A549 (cell line): ENCODE measurements at regions not wholly inside any gene's neighbourhood (a gene's known extent, or its start where the extent isn't known, plus 50 kb on each side); places are given as distances from the start of the nearest gene placed in this dataset.

Experiments used
- ATAC-seq, 2 experiments: fragments of 200-7000 bp in 1 of 2; fragments of >200 bp in 1 of 2; cut with Nextera tagmentation in 1 of 2; cut with Tn5 transposase in 1 of 2; 3 replicates each; pipeline versions ENCODE4 v1.8.0 to v1.9.1; 2018 to 2020; ENCODE audit warnings: mild to moderate bottlenecking in 1 of 2, moderate library complexity in 1 of 2
- CTCF ChIA-PET: fragments of 300-600 bp; sonication (Branson Sonifier 250); formaldehyde crosslinking; extraction: SDS; loops from one replicate; lab custom pipeline; 2021; ENCODE audit warnings: antibody characterized with exemption, inconsistent platforms; lab: Yijun Ruan, JAX
- POLR2A ChIA-PET: fragments of 350-600 bp; formaldehyde crosslinking; extraction: SDS; loops from one replicate; lab custom pipeline; 2021; ENCODE audit warnings: antibody characterized with exemption, inconsistent platforms; lab: Yijun Ruan, JAX
- DNase-seq, 2 experiments: peaks; one replicate each; pipeline versions ENCODE4 v3.0.0 to v3.0.0-alpha.2; 2011 to 2016; ENCODE audit warnings: low read depth in 1 of 2, low spot score in 1 of 2
- FAIRE-seq: peaks from 2 replicates; lab custom pipeline; 2011; peaks lifted over from hg19 to GRCh38; lab: Jason Lieb, UNC
- H3K27ac ChIP-seq, 2 experiments: fragments of >200 bp; sonication (Bioruptor Twin); formaldehyde crosslinking; 3 replicates each; pipeline ENCODE4 v1.5.1; 2016 to 2017
- H3K4me1 ChIP-seq: fragments of >200 bp; sonication (Bioruptor Twin); formaldehyde crosslinking; 3 replicates; pipeline ENCODE4 v1.6.1; 2016
- H3K4me2 ChIP-seq: fragments of >200 bp; sonication (Bioruptor Twin); formaldehyde crosslinking; 3 replicates; pipeline ENCODE4 v1.6.1; 2016
- H3K4me3 ChIP-seq: fragments of >200 bp; sonication (Bioruptor Twin); formaldehyde crosslinking; 3 replicates; pipeline ENCODE4 v1.5.1; 2016
- H3K9me3 ChIP-seq: fragments of >200 bp; sonication (Bioruptor Twin); formaldehyde crosslinking; 3 replicates; pipeline ENCODE4 v1.6.1; 2016
- BHLHE40 ChIP-seq: IDR thresholded peaks from 2 replicates; pipeline ENCODE4 v1.6.1; 2012; ENCODE audit warnings: low read depth, low read length, inconsistent platforms
- CBX8 ChIP-seq: fragments of 200-600 bp; sonication (generic); IDR thresholded peaks from 2 replicates; pipeline ENCODE4 v1.6.1; 2016
- CHD4 ChIP-seq: fragments of 200-600 bp; sonication (generic); IDR thresholded peaks from 2 replicates; pipeline ENCODE4 v1.6.1; 2016; ENCODE audit warnings: antibody characterized with exemption, mild to moderate bottlenecking, borderline replicate concordance
- FOSB ChIP-seq: fragments of 250-450 bp; sonication (Bioruptor Pico); IDR thresholded peaks from 2 replicates; pipeline ENCODE4 v1.5.0; 2020; ENCODE audit warnings: mild to moderate bottlenecking, moderate library complexity
- FOSL2 ChIP-seq, 2 experiments: fragments of 450-650 bp in 1 of 2; fragments of >200 bp in 1 of 2; sonication (Bioruptor Twin) in 1 of 2; formaldehyde crosslinking; IDR thresholded peaks; 2 replicates each; pipeline versions ENCODE4 v1.5.0 to v1.6.1; 2016 to 2020; ENCODE audit warnings: mild to moderate bottlenecking in 1 of 2, moderate library complexity in 1 of 2
- HEYL ChIP-seq: fragments of 250-450 bp; sonication (Bioruptor Pico); IDR thresholded peaks from 2 replicates; pipeline ENCODE4 v1.8.0; 2021; ENCODE audit warnings: mild to moderate bottlenecking, moderate library complexity
- HOXA7 ChIP-seq: fragments of 250-450 bp; sonication (Bioruptor Pico); IDR thresholded peaks from 2 replicates; pipeline ENCODE4 v1.5.0; 2020; ENCODE audit warnings: mild to moderate bottlenecking, moderate library complexity
- JUNB ChIP-seq: fragments of >200 bp; sonication (Bioruptor Twin); formaldehyde crosslinking; IDR thresholded peaks from 2 replicates; pipeline ENCODE4 v1.6.1; 2016
- KDM1A ChIP-seq: fragments of 200-600 bp; sonication (generic); IDR thresholded peaks from 2 replicates; pipeline ENCODE4 v1.6.1; 2016; ENCODE audit warnings: low read depth, mild to moderate bottlenecking
- MAFK ChIP-seq: fragments of 450-650 bp; IDR thresholded peaks from 2 replicates; pipeline ENCODE4 v1.6.1; 2014; ENCODE audit not compliant: partially characterized antibody
- POLR2A ChIP-seq: IDR thresholded peaks from 2 replicates; pipeline ENCODE4 v1.6.1; 2012; ENCODE audit warnings: mild to moderate bottlenecking, low read length
- RFX5 ChIP-seq: fragments of 450-650 bp; IDR thresholded peaks from 2 replicates; pipeline ENCODE4 v1.7.1; 2014; ENCODE audit warnings: antibody characterized with exemption, mild to moderate bottlenecking, moderate library complexity
- RNF2 ChIP-seq: fragments of 200-600 bp; sonication (generic); IDR thresholded peaks from 2 replicates; pipeline ENCODE4 v1.6.1; 2016; ENCODE audit warnings: low read depth, mild to moderate bottlenecking, antibody characterized with exemption, moderate library complexity, borderline replicate concordance
- TP53 ChIP-seq: fragments of 250-450 bp; sonication (Bioruptor Pico); IDR thresholded peaks from 2 replicates; pipeline ENCODE4 v1.5.0; 2021; ENCODE audit warnings: mild to moderate bottlenecking, moderate library complexity
- ZFP36 ChIP-seq: fragments of 450-650 bp; IDR thresholded peaks from 2 replicates; pipeline ENCODE4 v1.6.1; 2014; ENCODE audit warnings: borderline replicate concordance; ENCODE audit not compliant: partially characterized antibody
- WGBS: methylation state at CpG from one replicate; pipeline ENCODE4 v1.1.6; 2017; ENCODE audit errors: missing lambda C conversion rate; 5-methylcytosine and 5-hydroxymethylcytosine counted together
- TF ChIP-seq, protein P1 (sequence below): fragments of 200-600 bp; sonication (generic); IDR thresholded peaks from 2 replicates; pipeline ENCODE4 v1.6.1; 2016; ENCODE audit warnings: antibody characterized with exemption, mild to moderate bottlenecking, moderate library complexity
- TF ChIP-seq, protein P2 (sequence below): fragments of 250-450 bp; sonication (Bioruptor Pico); IDR thresholded peaks from 2 replicates; pipeline ENCODE4 v1.5.0; 2021; ENCODE audit warnings: mild to moderate bottlenecking, moderate library complexity, borderline replicate concordance

DNA sequence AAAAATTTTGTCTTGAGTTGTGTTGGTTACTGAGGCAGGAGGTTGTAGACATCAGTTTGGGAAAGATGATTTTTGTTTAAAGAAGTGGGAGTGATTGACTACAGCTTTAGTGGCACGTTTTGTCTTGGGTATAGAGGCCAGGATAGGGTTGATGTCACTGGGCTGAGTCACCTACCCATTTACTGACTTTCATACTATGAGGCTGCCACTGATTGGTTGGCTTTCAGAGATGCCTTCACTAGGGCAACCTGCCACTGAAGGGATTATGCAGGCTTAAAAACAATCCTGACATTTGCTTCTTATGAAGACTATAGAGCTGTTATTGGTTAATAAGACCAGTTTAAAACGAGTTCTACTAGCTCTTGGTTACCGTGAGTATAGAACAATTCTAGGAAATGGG is 479.1 kb downstream of the SOX11 start:
- POLR2A ChIA-PET = no interaction called here
- no peak overlapping the region for H3K27ac ChIP-seq
- H3K4me1 ChIP-seq = no peaks in the 10 kb centered on the region
- TF ChIP-seq KDM1A (no peak), POLR2A (no peak), FOSL2 (IDR thresholded peaks at IDR 0.05) (no peak), FOSL2 (CRISPR knock-in tag; IDR thresholded peaks at IDR 0.05) (no peak), ZFP36 (no peak), RNF2 (no peak), MAFK (no peak), FOSB (CRISPR knock-in tag) (no peak), CHD4 (no peak)
- TF ChIP-seq, protein P1, sequence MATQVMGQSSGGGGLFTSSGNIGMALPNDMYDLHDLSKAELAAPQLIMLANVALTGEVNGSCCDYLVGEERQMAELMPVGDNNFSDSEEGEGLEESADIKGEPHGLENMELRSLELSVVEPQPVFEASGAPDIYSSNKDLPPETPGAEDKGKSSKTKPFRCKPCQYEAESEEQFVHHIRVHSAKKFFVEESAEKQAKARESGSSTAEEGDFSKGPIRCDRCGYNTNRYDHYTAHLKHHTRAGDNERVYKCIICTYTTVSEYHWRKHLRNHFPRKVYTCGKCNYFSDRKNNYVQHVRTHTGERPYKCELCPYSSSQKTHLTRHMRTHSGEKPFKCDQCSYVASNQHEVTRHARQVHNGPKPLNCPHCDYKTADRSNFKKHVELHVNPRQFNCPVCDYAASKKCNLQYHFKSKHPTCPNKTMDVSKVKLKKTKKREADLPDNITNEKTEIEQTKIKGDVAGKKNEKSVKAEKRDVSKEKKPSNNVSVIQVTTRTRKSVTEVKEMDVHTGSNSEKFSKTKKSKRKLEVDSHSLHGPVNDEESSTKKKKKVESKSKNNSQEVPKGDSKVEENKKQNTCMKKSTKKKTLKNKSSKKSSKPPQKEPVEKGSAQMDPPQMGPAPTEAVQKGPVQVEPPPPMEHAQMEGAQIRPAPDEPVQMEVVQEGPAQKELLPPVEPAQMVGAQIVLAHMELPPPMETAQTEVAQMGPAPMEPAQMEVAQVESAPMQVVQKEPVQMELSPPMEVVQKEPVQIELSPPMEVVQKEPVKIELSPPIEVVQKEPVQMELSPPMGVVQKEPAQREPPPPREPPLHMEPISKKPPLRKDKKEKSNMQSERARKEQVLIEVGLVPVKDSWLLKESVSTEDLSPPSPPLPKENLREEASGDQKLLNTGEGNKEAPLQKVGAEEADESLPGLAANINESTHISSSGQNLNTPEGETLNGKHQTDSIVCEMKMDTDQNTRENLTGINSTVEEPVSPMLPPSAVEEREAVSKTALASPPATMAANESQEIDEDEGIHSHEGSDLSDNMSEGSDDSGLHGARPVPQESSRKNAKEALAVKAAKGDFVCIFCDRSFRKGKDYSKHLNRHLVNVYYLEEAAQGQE = no peak
- TF ChIP-seq, all 56 proteins: peak for 0
- H3K4me3 ChIP-seq = no peak overlapping the region
- CTCF ChIA-PET = interaction anchor here (1.2 kb wide), 1 partner anchor 17 kb away, joined by 3 read pairs; no protein-coding TSS in a partner anchor
- H3K9me3 ChIP-seq = 0 out of 3 replicates have a peak, but pooled peaks cover 5% of the 10 kb centered on the region
- WGBS = 2% methylated on average over 3 of the region's 3 CpGs
- no peak overlapping the region for H3K4me2 ChIP-seq
- FAIRE-seq = no peak
- no peak for DNase-seq
- no peak for ATAC-seq

GRCh38 chr2:6177811-6178210 is 485.6 kb downstream of the SOX11 start:
- TF ChIP-seq, protein P2, sequence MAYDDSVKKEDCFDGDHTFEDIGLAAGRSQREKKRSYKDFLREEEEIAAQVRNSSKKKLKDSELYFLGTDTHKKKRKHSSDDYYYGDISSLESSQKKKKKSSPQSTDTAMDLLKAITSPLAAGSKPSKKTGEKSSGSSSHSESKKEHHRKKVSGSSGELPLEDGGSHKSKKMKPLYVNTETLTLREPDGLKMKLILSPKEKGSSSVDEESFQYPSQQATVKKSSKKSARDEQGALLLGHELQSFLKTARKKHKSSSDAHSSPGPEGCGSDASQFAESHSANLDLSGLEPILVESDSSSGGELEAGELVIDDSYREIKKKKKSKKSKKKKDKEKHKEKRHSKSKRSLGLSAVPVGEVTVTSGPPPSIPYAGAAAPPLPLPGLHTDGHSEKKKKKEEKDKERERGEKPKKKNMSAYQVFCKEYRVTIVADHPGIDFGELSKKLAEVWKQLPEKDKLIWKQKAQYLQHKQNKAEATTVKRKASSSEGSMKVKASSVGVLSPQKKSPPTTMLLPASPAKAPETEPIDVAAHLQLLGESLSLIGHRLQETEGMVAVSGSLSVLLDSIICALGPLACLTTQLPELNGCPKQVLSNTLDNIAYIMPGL = no peak
- TF ChIP-seq HOXA7 (CRISPR knock-in tag) (no peak), RFX5 (no peak), BHLHE40 (no peak), HEYL (CRISPR knock-in tag) (no peak), CBX8 (no peak), TP53 (no peak)
- Histone ChIP-seq H3K27ac (no peak overlapping the region), H3K9me3 (0 out of 3 replicates have a peak, but pooled peaks cover 5% of the 10 kb centered on the region), H3K4me3 (no peak overlapping the region), H3K4me1 (peaks cover 7% of the 10 kb centered on the region; the same call in 1 of the 3 replicates), H3K4me2 (no peak overlapping the region)
- FAIRE-seq = no peak
- no peak for DNase-seq
- ATAC-seq = no peak
- ChIA-PET CTCF (no interaction called here), POLR2A (no interaction called here)
- 6% methylated on average over 2 of the region's 2 CpGs for WGBS

GRCh38 chr2:6181525-6181924 is 489.3 kb downstream of the SOX11 start:
- no peak for TF ChIP-seq FOSB (CRISPR knock-in tag)
- TF ChIP-seq JUNB = peak; percentile 16; the same call in 1 of the 2 replicates
- FAIRE-seq (no peak), DNase-seq (peak in 1 of 2 experiments; percentile 53), ATAC-seq (peak; percentile 6 to 47; a peak in 3 of 6 replicates)
- H3K4me3 ChIP-seq = no peak overlapping the region
- ChIA-PET CTCF (no interaction called here), POLR2A (no interaction called here)
- 5% methylated on average over 4 of the region's 4 CpGs for WGBS
- peak overlapping the region; percentile 56 for H3K4me2 ChIP-seq
- peak overlapping the region; percentile 38 to 55; a peak in 5 of 6 replicates for H3K27ac ChIP-seq
- no peaks in the 10 kb centered on the region for H3K9me3 ChIP-seq
- peaks cover 13% of the 10 kb centered on the region; the same call in 2 of the 3 replicates for H3K4me1 ChIP-seq
